ENCODE measurements at regions not wholly inside any gene's neighbourhood (a gene's known extent, or its start where the extent isn't known, plus 50 kb on each side); places are given as distances from the start of the nearest gene placed in this dataset.

DNA sequence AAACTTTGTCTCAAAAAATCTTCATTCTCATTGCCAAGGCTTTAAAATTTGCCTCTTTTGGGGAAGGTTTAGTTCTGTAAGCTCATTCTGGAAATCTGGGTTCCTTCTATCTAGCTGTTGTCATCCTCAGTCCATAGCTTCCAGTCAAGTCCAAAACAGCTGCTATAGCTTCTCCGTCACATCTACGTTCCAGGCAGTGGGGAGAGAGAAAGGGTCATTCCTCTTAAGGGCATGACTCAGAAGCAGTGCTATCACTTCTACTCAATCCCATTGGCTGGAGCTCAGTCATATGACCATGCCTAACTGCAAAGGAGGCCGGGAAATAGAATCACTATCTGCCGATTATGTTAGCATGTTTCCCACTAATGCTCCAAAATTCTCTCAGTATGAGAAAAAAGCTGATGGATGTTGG lies 141.4 kb upstream of the PTPN1 start:
- no peaks in the 10 kb centered on the region for H3K27me3 ChIP-seq (ENCODE audit: insufficient read depth, low read length, poor library complexity)
- no peak overlapping the region for H2AFZ ChIP-seq (ENCODE audit: low read depth, low read length)
- H3K4me3 ChIP-seq (ENCODE audit: low read depth in 1 of 2, low read length in 2 of 2): no peak overlapping the region
- no peak for DNase-seq
- no peak overlapping the region for H3K27ac ChIP-seq (ENCODE audit: low read length)
- H3K9me3 ChIP-seq (ENCODE audit: insufficient read depth, low read length, severe bottlenecking): no peaks in the 10 kb centered on the region
- H3K79me2 ChIP-seq (ENCODE audit: insufficient read depth, low read length): no peaks in the 10 kb centered on the region
- peaks cover 14% of the 10 kb centered on the region for H3K4me1 ChIP-seq (ENCODE audit: insufficient read depth, low read length)
- H3K4me2 ChIP-seq (ENCODE audit: insufficient read depth, low read length): no peak overlapping the region
- 0 out of 2 replicates have a peak, but pooled peaks cover 3% of the 10 kb centered on the region for H4K20me1 ChIP-seq (ENCODE audit: insufficient read depth, low read length)
- H3K36me3 ChIP-seq (ENCODE audit: insufficient read depth, low read length): no peaks in the 10 kb centered on the region
- H3K9ac ChIP-seq (ENCODE audit: low read depth, low read length): no peak overlapping the region
- TF ChIP-seq EZH2 (IDR thresholded peaks at IDR 0.05; ENCODE audit: borderline replicate concordance, low read depth, low read length, severe bottlenecking): no peak
- TF ChIP-seq, protein P1, sequence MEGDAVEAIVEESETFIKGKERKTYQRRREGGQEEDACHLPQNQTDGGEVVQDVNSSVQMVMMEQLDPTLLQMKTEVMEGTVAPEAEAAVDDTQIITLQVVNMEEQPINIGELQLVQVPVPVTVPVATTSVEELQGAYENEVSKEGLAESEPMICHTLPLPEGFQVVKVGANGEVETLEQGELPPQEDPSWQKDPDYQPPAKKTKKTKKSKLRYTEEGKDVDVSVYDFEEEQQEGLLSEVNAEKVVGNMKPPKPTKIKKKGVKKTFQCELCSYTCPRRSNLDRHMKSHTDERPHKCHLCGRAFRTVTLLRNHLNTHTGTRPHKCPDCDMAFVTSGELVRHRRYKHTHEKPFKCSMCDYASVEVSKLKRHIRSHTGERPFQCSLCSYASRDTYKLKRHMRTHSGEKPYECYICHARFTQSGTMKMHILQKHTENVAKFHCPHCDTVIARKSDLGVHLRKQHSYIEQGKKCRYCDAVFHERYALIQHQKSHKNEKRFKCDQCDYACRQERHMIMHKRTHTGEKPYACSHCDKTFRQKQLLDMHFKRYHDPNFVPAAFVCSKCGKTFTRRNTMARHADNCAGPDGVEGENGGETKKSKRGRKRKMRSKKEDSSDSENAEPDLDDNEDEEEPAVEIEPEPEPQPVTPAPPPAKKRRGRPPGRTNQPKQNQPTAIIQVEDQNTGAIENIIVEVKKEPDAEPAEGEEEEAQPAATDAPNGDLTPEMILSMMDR (IDR thresholded peaks at IDR 0.05; ENCODE audit: borderline replicate concordance, extremely low read depth, low read length, poor library complexity, severe bottlenecking): no peak
- no peak for ATAC-seq (ENCODE audit: insufficient read depth, low read depth)

GRCh38 chr20:50369225-50370035 lies 140.8 kb upstream of the PTPN1 start:
- H3K36me3 ChIP-seq (ENCODE audit: insufficient read depth, low read length): no peaks in the 10 kb centered on the region
- no peak overlapping the region for H3K27ac ChIP-seq (ENCODE audit: low read length)
- no peak for DNase-seq
- no peaks in the 10 kb centered on the region for H3K27me3 ChIP-seq (ENCODE audit: insufficient read depth, low read length, poor library complexity)
- H3K9ac ChIP-seq (ENCODE audit: low read depth, low read length): no peak overlapping the region
- ATAC-seq (ENCODE audit: insufficient read depth, low read depth): no peak
- no peak for TF ChIP-seq EZH2 (IDR thresholded peaks at IDR 0.05; ENCODE audit: borderline replicate concordance, low read depth, low read length, severe bottlenecking)
- TF ChIP-seq, protein P1 (IDR thresholded peaks at IDR 0.05; ENCODE audit: borderline replicate concordance, extremely low read depth, low read length, poor library complexity, severe bottlenecking): no peak
- no peaks in the 10 kb centered on the region for H3K9me3 ChIP-seq (ENCODE audit: insufficient read depth, low read length, severe bottlenecking)
- no peak overlapping the region for H3K4me2 ChIP-seq (ENCODE audit: insufficient read depth, low read length)
- H3K79me2 ChIP-seq (ENCODE audit: insufficient read depth, low read length): no peaks in the 10 kb centered on the region
- peaks cover 14% of the 10 kb centered on the region for H3K4me1 ChIP-seq (ENCODE audit: insufficient read depth, low read length)
- no peak overlapping the region for H2AFZ ChIP-seq (ENCODE audit: low read depth, low read length)
- H3K4me3 ChIP-seq (ENCODE audit: low read depth in 1 of 2, low read length in 2 of 2): no peak overlapping the region
- H4K20me1 ChIP-seq (ENCODE audit: insufficient read depth, low read length): 0 out of 2 replicates have a peak, but pooled peaks cover 4% of the 10 kb centered on the region

GRCh38 chr20:50370036-50370566 lies 140.1 kb upstream of the PTPN1 start:
- H3K79me2 ChIP-seq (ENCODE audit: insufficient read depth, low read length): no peaks in the 10 kb centered on the region
- H3K27me3 ChIP-seq (ENCODE audit: insufficient read depth, low read length, poor library complexity): no peaks in the 10 kb centered on the region
- H3K4me2 ChIP-seq (ENCODE audit: insufficient read depth, low read length): no peak overlapping the region
- no peak overlapping the region for H3K4me3 ChIP-seq (ENCODE audit: low read depth in 1 of 2, low read length in 2 of 2)
- DNase-seq (no peak), ATAC-seq (ENCODE audit: insufficient read depth, low read depth) (no peak)
- no peaks in the 10 kb centered on the region for H3K9me3 ChIP-seq (ENCODE audit: insufficient read depth, low read length, severe bottlenecking)
- TF ChIP-seq, protein P1 (IDR thresholded peaks at IDR 0.05; ENCODE audit: borderline replicate concordance, extremely low read depth, low read length, poor library complexity, severe bottlenecking): no peak
- TF ChIP-seq EZH2 (IDR thresholded peaks at IDR 0.05; ENCODE audit: borderline replicate concordance, low read depth, low read length, severe bottlenecking): no peak
- 0 out of 2 replicates have a peak, but pooled peaks cover 4% of the 10 kb centered on the region for H4K20me1 ChIP-seq (ENCODE audit: insufficient read depth, low read length)
- no peaks in the 10 kb centered on the region for H3K36me3 ChIP-seq (ENCODE audit: insufficient read depth, low read length)
- peaks cover 14% of the 10 kb centered on the region for H3K4me1 ChIP-seq (ENCODE audit: insufficient read depth, low read length)
- no peak overlapping the region for H3K9ac ChIP-seq (ENCODE audit: low read depth, low read length)
- H2AFZ ChIP-seq (ENCODE audit: low read depth, low read length): no peak overlapping the region
- H3K27ac ChIP-seq (ENCODE audit: low read length): no peak overlapping the region

All from DND-41 (cell line).